ENCODE measurements at regions not wholly inside any gene's neighbourhood (a gene's known extent, or its start where the extent isn't known, plus 50 kb on each side); places are given as distances from the start of the nearest gene placed in this dataset.
A peak's percentile ranks its signal among the peaks of the same experiment; 100 is the strongest.

GRCh38 chr6:138569970-138570724 lies 70.9 kb upstream of the NHSL1 start (continued):
- TF ChIP-seq ZNF362 (CRISPR knock-in tag; IDR thresholded peaks at IDR 0.05; ENCODE audit: borderline replicate concordance) = no peak
- no peak for TF ChIP-seq ZNF431 (CRISPR knock-in tag; IDR thresholded peaks at IDR 0.05; ENCODE audit: borderline replicate concordance, low read depth)
- TF ChIP-seq ZNF772 (CRISPR knock-in tag; IDR thresholded peaks at IDR 0.05) = 0 out of 2 replicates have a peak, but pooled peaks have one; percentile 57
- TF ChIP-seq KDM6A (CRISPR knock-in tag; IDR thresholded peaks at IDR 0.05; ENCODE audit: low read depth) = no peak
- no peak for TF ChIP-seq ZNF580 (CRISPR knock-in tag; IDR thresholded peaks at IDR 0.05; ENCODE audit: borderline replicate concordance, low read depth)
- no peak for TF ChIP-seq ZNF577 (CRISPR knock-in tag; IDR thresholded peaks at IDR 0.05; ENCODE audit: borderline replicate concordance, low read depth)
- TF ChIP-seq HBP1 (CRISPR knock-in tag; IDR thresholded peaks at IDR 0.05; ENCODE audit: low read depth) = peak; percentile 49; the same call in 1 of the 2 replicates
- no peak for TF ChIP-seq SATB2 (CRISPR knock-in tag; IDR thresholded peaks at IDR 0.05)
- TF ChIP-seq MED8 (CRISPR knock-in tag; IDR thresholded peaks at IDR 0.05; ENCODE audit: insufficient replicate concordance) = no peak
- TF ChIP-seq POLR2G (IDR thresholded peaks at IDR 0.05; ENCODE audit: low read depth, low read length) = peak; percentile 81
- TF ChIP-seq RAD21 (CRISPR knock-in tag; IDR thresholded peaks at IDR 0.05) = no peak
- no peak for TF ChIP-seq ZNF703 (CRISPR knock-in tag; IDR thresholded peaks at IDR 0.05; ENCODE audit: borderline replicate concordance)
- TF ChIP-seq ZMYM4 (CRISPR knock-in tag; IDR thresholded peaks at IDR 0.05) = peak; percentile 39; the same call in 1 of the 2 replicates
- 0 out of 2 replicates have a peak, but pooled peaks have one; percentile 57 for TF ChIP-seq NAIF1 (CRISPR knock-in tag; IDR thresholded peaks at IDR 0.05; ENCODE audit: borderline replicate concordance)
- peak; percentile 77 for TF ChIP-seq POLR2AphosphoS5 (IDR thresholded peaks at IDR 0.05; ENCODE audit: low read depth, low read length)
- TF ChIP-seq CSRNP1 (CRISPR knock-in tag; IDR thresholded peaks at IDR 0.05) = no peak
- TF ChIP-seq ZNF766 (CRISPR knock-in tag; IDR thresholded peaks at IDR 0.05; ENCODE audit: borderline replicate concordance) = 0 out of 2 replicates have a peak, but pooled peaks have one; percentile 5
- no peak for TF ChIP-seq ZNF430 (CRISPR knock-in tag; IDR thresholded peaks at IDR 0.05)
- peak; percentile 20; the same call in 1 of the 2 replicates for TF ChIP-seq NFIC (IDR thresholded peaks at IDR 0.05; ENCODE audit: low read length)
- peak; percentile 15; the same call in 1 of the 2 replicates for TF ChIP-seq ZNF512B (CRISPR knock-in tag; IDR thresholded peaks at IDR 0.05; ENCODE audit: borderline replicate concordance)
- TF ChIP-seq CEBPB (IDR thresholded peaks at IDR 0.05; ENCODE audit: borderline replicate concordance, low read depth, low read length) = peak; percentile 72
